Endothelial cell of umbilical vein (primary cell): ENCODE measurements at regions not wholly inside any gene's neighbourhood (a gene's known extent, or its start where the extent isn't known, plus 50 kb on each side); places are given as distances from the start of the nearest gene placed in this dataset.

ENCODE experiments used
- BruUV-seq: library from RNA; stranded (reverse); fragments of 400-500 nt; replicated peaks from 2 replicates; lab custom pipeline; 2021; lab: Mats Ljungman, UMichigan
- CTCF ChIA-PET: fragments of 300-600, 350-600 bp; sonication (Branson Sonifier 250); formaldehyde crosslinking; loops from one replicate; lab custom pipeline; 2021; ENCODE audit warnings: antibody characterized with exemption, inconsistent platforms; lab: Charles Lee
- POLR2A ChIA-PET: fragments of 300-600, 350-600 bp; sonication (Branson Sonifier 250); formaldehyde crosslinking; loops from one replicate; lab custom pipeline; 2021; ENCODE audit warnings: antibody characterized with exemption, inconsistent platforms; lab: Charles Lee
- DNase-seq: peaks from one replicate; pipeline ENCODE4 v3.0.0-alpha.2; 2011; ENCODE audit warnings: low read depth, low spot score
- FAIRE-seq: peaks from 2 replicates; lab custom pipeline; 2011; peaks lifted over from hg19 to GRCh38; lab: Jason Lieb, UNC
- H2AFZ ChIP-seq: 2 replicates; pipeline ENCODE4 v1.6.0; 2012; ENCODE audit warnings: low read depth, low read length, control low read depth, inconsistent platforms
- H3K27ac ChIP-seq: 2 replicates; pipeline ENCODE4 v1.5.1; 2011; ENCODE audit warnings: low read depth, mild to moderate bottlenecking, control low read depth, low read length, moderate library complexity; ENCODE audit not compliant: insufficient read depth
- H3K27me3 ChIP-seq, 2 experiments: 2 replicates each; pipeline versions ENCODE4 v1.6.0 to v1.6.1; 2011; ENCODE audit warnings: low read length in 2 of 2, mixed read lengths in 1 of 2; ENCODE audit not compliant: control insufficient read depth in 2 of 2, insufficient read depth in 2 of 2
- H3K36me3 ChIP-seq, 2 experiments: 2 replicates in 1 of 2; 3 replicates in 1 of 2; pipeline ENCODE4 v1.5.1; 2011; ENCODE audit warnings: low read length in 2 of 2, mild to moderate bottlenecking in 1 of 2, moderate library complexity in 1 of 2; ENCODE audit not compliant: control insufficient read depth in 2 of 2, insufficient read depth in 2 of 2; ENCODE audit errors: extremely low read depth in 1 of 2
- H3K4me1 ChIP-seq: 3 replicates; pipeline ENCODE4 v1.5.1; 2011; ENCODE audit warnings: mild to moderate bottlenecking, low read length; ENCODE audit not compliant: control insufficient read depth, insufficient read depth; ENCODE audit errors: extremely low read depth
- H3K4me2 ChIP-seq: 2 replicates; pipeline ENCODE4 v1.6.1; 2011; ENCODE audit warnings: low read length, control low read depth, mixed read lengths; ENCODE audit not compliant: insufficient read depth
- H3K4me3 ChIP-seq, 3 experiments: fragments of 200-600 bp in 1 of 3; sonication (generic), shearing (Covaris generic) in 1 of 3; replicated peaks in 1 of 3; 2 replicates each; pipeline ENCODE4 v1.5.1; 2011 to 2016; ENCODE audit warnings: control low read depth in 3 of 3, low read length in 3 of 3, mild to moderate bottlenecking in 2 of 3, inconsistent platforms in 1 of 3, low read depth in 1 of 3, moderate library complexity in 1 of 3; ENCODE audit not compliant: insufficient read depth in 1 of 3
- H3K79me2 ChIP-seq: 2 replicates; pipeline ENCODE4 v1.6.0; 2012; ENCODE audit warnings: low read length, inconsistent platforms; ENCODE audit not compliant: control insufficient read depth, insufficient read depth
- H3K9ac ChIP-seq: replicated peaks from 2 replicates; pipeline ENCODE3; 2011; ENCODE audit warnings: low read length, control low read depth; ENCODE audit not compliant: insufficient read depth; ENCODE audit errors: extremely low read depth
- H3K9me1 ChIP-seq: replicated peaks from 3 replicates; pipeline ENCODE4 v1.6.0; 2011; ENCODE audit warnings: mild to moderate bottlenecking, low read length; ENCODE audit not compliant: control insufficient read depth, insufficient read depth; ENCODE audit errors: extremely low read depth
- H3K9me3 ChIP-seq: replicated peaks from 2 replicates; pipeline ENCODE4 v1.5.1; 2012; ENCODE audit warnings: low read length, inconsistent platforms; ENCODE audit not compliant: control insufficient read depth, insufficient read depth
- H4K20me1 ChIP-seq: replicated peaks from 2 replicates; pipeline ENCODE3; 2011; ENCODE audit warnings: mild to moderate bottlenecking, low read length; ENCODE audit not compliant: control insufficient read depth, insufficient read depth; ENCODE audit errors: extremely low read depth
- EZH2 ChIP-seq: IDR thresholded peaks from 2 replicates; pipeline ENCODE4 v1.6.1; 2012; ENCODE audit warnings: borderline replicate concordance, low read depth, mild to moderate bottlenecking, moderate library complexity, low read length, inconsistent platforms; ENCODE audit not compliant: severe bottlenecking
- FOS ChIP-seq: IDR thresholded peaks from 2 replicates; pipeline ENCODE4 v1.6.1; 2011; ENCODE audit warnings: mild to moderate bottlenecking, low read length, moderate library complexity, borderline replicate concordance; ENCODE audit not compliant: insufficient read depth
- GATA2 ChIP-seq: IDR thresholded peaks from 2 replicates; pipeline ENCODE4 v1.7.0; 2011; ENCODE audit warnings: low read depth, mild to moderate bottlenecking, moderate library complexity, mixed read lengths, low read length; ENCODE audit not compliant: insufficient read length, insufficient read depth
- JUN ChIP-seq: IDR thresholded peaks from 2 replicates; pipeline ENCODE4 v1.6.1; 2011; ENCODE audit warnings: borderline replicate concordance, low read depth; ENCODE audit not compliant: insufficient read length, insufficient read depth
- MYC ChIP-seq: IDR thresholded peaks from one replicate; pipeline ENCODE4 v1.6.1; 2011; ENCODE audit warnings: mild to moderate bottlenecking, low read depth, low read length
- POLR2A ChIP-seq: IDR thresholded peaks from 2 replicates; pipeline ENCODE4 v1.6.1; 2012; ENCODE audit warnings: low read depth, mild to moderate bottlenecking, control low read depth, low read length
- POLR2AphosphoS5 ChIP-seq: IDR thresholded peaks from 2 replicates; pipeline ENCODE4 v1.6.1; 2012; ENCODE audit warnings: low read depth, mild to moderate bottlenecking, control low read depth, low read length, moderate library complexity; ENCODE audit not compliant: insufficient read depth
- dilution Hi-C: fragments of 300-500 bp; cut with MboI; formaldehyde crosslinking; loops from one replicate; pipeline ENCODE4 v1.15.0; 2019; ENCODE audit warnings: low sequenced_read_pairs; ENCODE audit not compliant: extremely low pct_ligation_motif_present
- intact Hi-C: fragments of 100-400 bp; cut with micrococcal nuclease; formaldehyde crosslinking; loops from one replicate; pipeline ENCODE4 v1.10.0; 2022
- TF ChIP-seq, protein P1 (sequence below), 2 donors: IDR thresholded peaks; 1 replicate in 1 of 2; 2 replicates in 1 of 2; pipeline ENCODE4 v1.5.1; 2011; ENCODE audit warnings: low read length in 2 of 2, mild to moderate bottlenecking in 2 of 2, moderate library complexity in 2 of 2, control low read depth in 1 of 2, inconsistent platforms in 1 of 2, low read depth in 1 of 2; ENCODE audit not compliant: insufficient read depth in 1 of 2; ENCODE audit errors: extremely low read depth in 1 of 2
- TF ChIP-seq, protein P2 (sequence below): IDR thresholded peaks from 2 replicates; pipeline ENCODE4 v1.6.1; 2011; ENCODE audit not compliant: insufficient read depth, insufficient read length

DNA sequence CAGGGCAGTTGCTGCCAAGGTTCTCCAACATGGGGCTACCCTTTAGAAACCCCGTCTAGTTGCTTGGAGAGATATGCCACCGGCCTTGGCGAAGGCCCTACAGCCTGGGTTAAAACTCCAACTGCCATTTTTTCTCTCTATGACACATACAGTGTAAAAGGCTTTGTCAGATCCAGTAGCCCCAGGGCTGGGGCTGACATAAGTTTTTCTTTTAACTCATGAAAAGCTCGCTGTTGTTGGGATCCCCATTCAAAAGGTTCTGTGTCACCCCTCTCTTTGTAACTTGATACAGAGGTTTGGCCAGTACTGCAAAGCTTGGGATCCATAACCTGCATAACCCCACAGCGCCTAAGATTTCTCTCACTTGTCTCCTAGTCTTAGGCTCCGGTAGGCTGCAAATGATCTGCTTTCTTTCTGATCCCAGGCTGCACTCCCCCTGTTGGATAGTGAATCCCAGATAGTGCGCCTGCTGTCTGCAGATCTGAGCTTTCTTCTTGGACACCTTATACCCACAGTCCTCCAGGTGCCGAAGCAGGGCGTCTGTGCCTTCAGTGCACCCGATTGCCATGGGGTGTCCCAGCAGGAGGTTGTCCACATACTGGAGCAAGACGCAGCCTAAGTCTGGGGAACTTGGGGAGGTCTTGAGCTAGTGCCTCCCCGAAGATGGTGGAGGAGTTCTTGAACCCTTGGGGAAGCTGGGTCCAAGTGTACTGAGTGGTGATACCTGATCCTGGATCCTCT, 406.2 kb downstream of the TGFB2 start:
- intact Hi-C loops: loop anchor here (1.0 kb wide), 1 partner anchor 22 kb away; no protein-coding TSS in a partner anchor
- H3K79me2 ChIP-seq: no peaks in the 10 kb centered on the region
- no peaks in the 10 kb centered on the region for H3K9me3 ChIP-seq
- no peaks in the 10 kb centered on the region for H3K36me3 ChIP-seq
- no peaks in the 10 kb centered on the region for H4K20me1 ChIP-seq
- no peaks in the 10 kb centered on the region for H3K4me1 ChIP-seq
- H3K27ac ChIP-seq: no peak overlapping the region
- no peak overlapping the region for H3K4me2 ChIP-seq
- no TSS peak for BruUV-seq
- ChIA-PET POLR2A (no interaction called here), CTCF (interaction anchor here (0.6 kb wide), 1 partner anchor 135 kb away, joined by 3 read pairs; no protein-coding TSS in a partner anchor)
- FAIRE-seq (no peak), DNase-seq (no peak)
- no peaks in the 10 kb centered on the region for H3K9me1 ChIP-seq
- H3K27me3 ChIP-seq: no peaks in the 10 kb centered on the region
- no peak overlapping the region for H2AFZ ChIP-seq
- dilution Hi-C loops: no loop called here
- TF ChIP-seq GATA2: no peak
- no peak for TF ChIP-seq EZH2
- no peak for TF ChIP-seq MYC
- no peak for TF ChIP-seq POLR2AphosphoS5
- no peak for TF ChIP-seq JUN
- no peak for TF ChIP-seq POLR2A
- TF ChIP-seq FOS: no peak
- TF ChIP-seq, protein P1, sequence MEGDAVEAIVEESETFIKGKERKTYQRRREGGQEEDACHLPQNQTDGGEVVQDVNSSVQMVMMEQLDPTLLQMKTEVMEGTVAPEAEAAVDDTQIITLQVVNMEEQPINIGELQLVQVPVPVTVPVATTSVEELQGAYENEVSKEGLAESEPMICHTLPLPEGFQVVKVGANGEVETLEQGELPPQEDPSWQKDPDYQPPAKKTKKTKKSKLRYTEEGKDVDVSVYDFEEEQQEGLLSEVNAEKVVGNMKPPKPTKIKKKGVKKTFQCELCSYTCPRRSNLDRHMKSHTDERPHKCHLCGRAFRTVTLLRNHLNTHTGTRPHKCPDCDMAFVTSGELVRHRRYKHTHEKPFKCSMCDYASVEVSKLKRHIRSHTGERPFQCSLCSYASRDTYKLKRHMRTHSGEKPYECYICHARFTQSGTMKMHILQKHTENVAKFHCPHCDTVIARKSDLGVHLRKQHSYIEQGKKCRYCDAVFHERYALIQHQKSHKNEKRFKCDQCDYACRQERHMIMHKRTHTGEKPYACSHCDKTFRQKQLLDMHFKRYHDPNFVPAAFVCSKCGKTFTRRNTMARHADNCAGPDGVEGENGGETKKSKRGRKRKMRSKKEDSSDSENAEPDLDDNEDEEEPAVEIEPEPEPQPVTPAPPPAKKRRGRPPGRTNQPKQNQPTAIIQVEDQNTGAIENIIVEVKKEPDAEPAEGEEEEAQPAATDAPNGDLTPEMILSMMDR (IDR thresholded peaks at IDR 0.05; ENCODE audit: extremely low read depth in 1 of 2, insufficient read depth in 1 of 2, low read depth in 1 of 2, low read length in 2 of 2): no peak
- TF ChIP-seq, protein P2, sequence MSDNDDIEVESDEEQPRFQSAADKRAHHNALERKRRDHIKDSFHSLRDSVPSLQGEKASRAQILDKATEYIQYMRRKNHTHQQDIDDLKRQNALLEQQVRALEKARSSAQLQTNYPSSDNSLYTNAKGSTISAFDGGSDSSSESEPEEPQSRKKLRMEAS: no peak
- H3K4me3 ChIP-seq: no peak overlapping the region
- H3K9ac ChIP-seq: no peak overlapping the region
